Neutrophil (primary cell): ENCODE measurements at regions not wholly inside any gene's neighbourhood (a gene's known extent, or its start where the extent isn't known, plus 50 kb on each side); places are given as distances from the start of the nearest gene placed in this dataset.

Experiments used
- H3K27ac ChIP-seq: fragments of 200-600 bp; sonication (generic); 2 replicates; pipeline ENCODE4 v1.5.1; 2016; ENCODE audit warnings: mild to moderate bottlenecking, moderate library complexity
- H3K27me3 ChIP-seq: fragments of 200-600 bp; sonication (generic); 2 replicates; pipeline ENCODE4 v1.6.0; 2016; ENCODE audit warnings: mild to moderate bottlenecking
- H3K36me3 ChIP-seq: fragments of 200-600 bp; sonication (generic); 2 replicates; pipeline ENCODE4 v1.5.1; 2017
- H3K4me1 ChIP-seq, 2 experiments: fragments of 200-600 bp in 1 of 2; sonication (generic) in 1 of 2; 1 replicate in 1 of 2; 2 replicates in 1 of 2; pipeline versions ENCODE4 v1.5.1 to v1.6.1; 2013 to 2016; ENCODE audit warnings: low read depth in 1 of 2, low read length in 1 of 2, mild to moderate bottlenecking in 1 of 2, moderate library complexity in 1 of 2; ENCODE audit not compliant: control insufficient read depth in 1 of 2, insufficient read depth in 1 of 2
- H3K4me3 ChIP-seq, 2 experiments: fragments of 200-600 bp in 1 of 2; sonication (generic) in 1 of 2; 1 replicate in 1 of 2; 2 replicates in 1 of 2; pipeline ENCODE4 v1.5.1; 2013 to 2016; ENCODE audit warnings: low read depth in 1 of 2, low read length in 1 of 2, mild to moderate bottlenecking in 1 of 2, moderate library complexity in 1 of 2
- H3K9me3 ChIP-seq: fragments of 200-600 bp; sonication (generic); 2 replicates; pipeline ENCODE4 v1.5.1; 2016
- CTCF ChIP-seq: fragments of 200-600 bp; sonication (generic); IDR thresholded peaks from 2 replicates; pipeline ENCODE4 v1.5.1; 2016; ENCODE audit warnings: antibody characterized with exemption

- Histone ChIP-seq H3K4me1 (no peaks in the 10 kb centered on the region), H3K4me3 (no peak overlapping the region), H3K36me3 (no peaks in the 10 kb centered on the region), H3K9me3 (no peaks in the 10 kb centered on the region), H3K27me3 (no peaks in the 10 kb centered on the region), H3K27ac (no peak overlapping the region)
- no peak for TF ChIP-seq CTCF
These were observed 450.3 kb downstream of the CCDC91 start for GRCh38 chr12:28640519-28640918.

- Histone ChIP-seq H3K36me3 (no peaks in the 10 kb centered on the region), H3K4me1 (no peaks in the 10 kb centered on the region), H3K27ac (no peak overlapping the region), H3K9me3 (no peaks in the 10 kb centered on the region), H3K27me3 (no peaks in the 10 kb centered on the region), H3K4me3 (no peak overlapping the region)
- TF ChIP-seq CTCF: no peak
These were observed 455.2 kb downstream of the CCDC91 start for GRCh38 chr12:28645436-28645835.

- TF ChIP-seq CTCF: no peak
- Histone ChIP-seq H3K4me3 (no peak overlapping the region), H3K27me3 (no peaks in the 10 kb centered on the region), H3K36me3 (no peaks in the 10 kb centered on the region), H3K4me1 (no peaks in the 10 kb centered on the region), H3K27ac (no peak overlapping the region), H3K9me3 (no peaks in the 10 kb centered on the region)
These were observed 455.6 kb downstream of the CCDC91 start for GRCh38 chr12:28645891-28646290.

GRCh38 chr12:28650906-28651305 is 460.6 kb downstream of the CCDC91 start:
- no peak for TF ChIP-seq CTCF
- Histone ChIP-seq H3K36me3 (no peaks in the 10 kb centered on the region), H3K4me1 (no peaks in the 10 kb centered on the region), H3K27me3 (no peaks in the 10 kb centered on the region), H3K9me3 (no peaks in the 10 kb centered on the region), H3K27ac (no peak overlapping the region), H3K4me3 (no peak overlapping the region)

- Histone ChIP-seq H3K27me3 (no peaks in the 10 kb centered on the region), H3K36me3 (no peaks in the 10 kb centered on the region), H3K9me3 (no peaks in the 10 kb centered on the region), H3K4me3 (no peak overlapping the region), H3K27ac (no peak overlapping the region), H3K4me1 (no peaks in the 10 kb centered on the region)
- no peak for TF ChIP-seq CTCF
These were observed 462.0 kb downstream of the CCDC91 start for GRCh38 chr12:28652239-28652638.

GRCh38 chr12:28681980-28682379 is 467.1 kb upstream of the FAR2 start:
- TF ChIP-seq CTCF: no peak

More at GRCh38 chr12:28681980-28682379, 467.1 kb upstream of the FAR2 start:
- H3K36me3 ChIP-seq: no peaks in the 10 kb centered on the region
- no peak overlapping the region for H3K4me3 ChIP-seq
- no peaks in the 10 kb centered on the region for H3K27me3 ChIP-seq
- no peaks in the 10 kb centered on the region for H3K9me3 ChIP-seq
- H3K27ac ChIP-seq: no peak overlapping the region
- no peaks in the 10 kb centered on the region for H3K4me1 ChIP-seq
